NCI-H128 (cell line): ENCODE measurements at regions not wholly inside any gene's neighbourhood (a gene's known extent, or its start where the extent isn't known, plus 50 kb on each side); places are given as distances from the start of the nearest gene placed in this dataset.
"Not testable (repeated sequence)": the region's sequence is repeated elsewhere in the genome, so short reads cannot be mapped to it uniquely, and the experiment has no call there.

Experiments used
- DNase-seq: peaks from one replicate; lab custom pipeline; 2025; ENCODE audit not compliant: unreplicated experiment; lab: John Stamatoyannopoulos, UW

GRCh38 chr17:77509089-77509488 lies 368.3 kb downstream of the SEC14L1 start:
- no peak for DNase-seq

GRCh38 chr17:77509599-77509998 lies 368.8 kb downstream of the SEC14L1 start:
- DNase-seq: no peak

DNA sequence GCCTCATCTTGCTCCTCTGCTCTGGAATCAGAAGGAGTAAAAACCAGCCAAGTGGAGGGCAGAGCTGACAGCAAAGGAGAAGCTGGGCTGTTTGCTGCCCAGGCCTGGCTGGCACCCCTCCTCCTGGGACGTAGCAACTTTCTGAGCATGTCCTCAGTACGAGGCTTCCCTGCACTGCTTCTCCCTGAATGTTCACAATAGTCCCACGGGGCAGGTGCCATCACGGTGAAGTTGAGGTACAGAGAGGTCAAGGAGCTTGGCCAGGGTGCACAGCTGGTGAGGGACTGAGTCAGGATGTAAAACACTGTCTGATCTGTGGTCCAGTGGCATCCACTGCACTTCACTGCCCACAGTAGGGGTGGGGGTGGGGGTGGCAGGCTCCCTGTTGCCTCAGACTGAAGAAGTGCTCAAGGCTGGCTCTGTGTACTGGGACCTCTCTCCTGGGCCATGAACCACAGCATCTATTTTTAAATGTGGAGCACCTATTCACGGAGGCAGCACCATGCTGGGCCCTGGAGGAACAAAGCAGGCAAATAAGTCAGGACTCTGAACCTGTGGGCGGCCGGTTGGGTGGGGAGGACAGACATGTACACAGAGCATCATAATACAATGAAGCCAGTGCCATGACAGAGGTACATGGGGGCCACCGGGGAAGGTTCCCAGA lies 369.5 kb downstream of the SEC14L1 start:
- DNase-seq: no peak

DNA sequence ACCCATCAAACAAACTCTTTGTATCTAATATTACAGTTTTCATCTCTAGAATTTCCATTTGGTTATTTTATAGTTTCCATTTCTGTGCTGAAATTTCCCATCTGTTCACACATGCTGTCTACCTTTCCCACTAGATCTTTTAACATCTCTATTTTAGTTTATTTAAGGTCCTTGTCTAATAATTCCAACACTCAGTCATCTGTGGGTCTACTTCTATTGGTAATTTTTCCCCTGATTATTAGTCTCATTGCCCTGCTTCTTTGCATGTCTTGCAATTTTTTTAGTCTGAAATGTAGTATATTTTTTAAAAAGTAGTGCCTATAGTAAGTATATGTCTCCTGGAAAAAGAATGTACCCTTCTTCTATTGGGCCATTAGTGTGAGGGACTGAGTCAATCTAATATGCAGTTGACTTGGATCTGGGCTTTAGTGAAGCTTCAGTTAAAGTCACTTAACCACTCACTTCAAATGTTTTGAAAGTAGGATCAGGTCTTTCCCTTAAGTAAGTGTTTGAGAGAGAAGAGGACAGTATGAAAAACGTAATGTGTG lies 370.8 kb downstream of the SEC14L1 start:
- no peak for DNase-seq

DNA sequence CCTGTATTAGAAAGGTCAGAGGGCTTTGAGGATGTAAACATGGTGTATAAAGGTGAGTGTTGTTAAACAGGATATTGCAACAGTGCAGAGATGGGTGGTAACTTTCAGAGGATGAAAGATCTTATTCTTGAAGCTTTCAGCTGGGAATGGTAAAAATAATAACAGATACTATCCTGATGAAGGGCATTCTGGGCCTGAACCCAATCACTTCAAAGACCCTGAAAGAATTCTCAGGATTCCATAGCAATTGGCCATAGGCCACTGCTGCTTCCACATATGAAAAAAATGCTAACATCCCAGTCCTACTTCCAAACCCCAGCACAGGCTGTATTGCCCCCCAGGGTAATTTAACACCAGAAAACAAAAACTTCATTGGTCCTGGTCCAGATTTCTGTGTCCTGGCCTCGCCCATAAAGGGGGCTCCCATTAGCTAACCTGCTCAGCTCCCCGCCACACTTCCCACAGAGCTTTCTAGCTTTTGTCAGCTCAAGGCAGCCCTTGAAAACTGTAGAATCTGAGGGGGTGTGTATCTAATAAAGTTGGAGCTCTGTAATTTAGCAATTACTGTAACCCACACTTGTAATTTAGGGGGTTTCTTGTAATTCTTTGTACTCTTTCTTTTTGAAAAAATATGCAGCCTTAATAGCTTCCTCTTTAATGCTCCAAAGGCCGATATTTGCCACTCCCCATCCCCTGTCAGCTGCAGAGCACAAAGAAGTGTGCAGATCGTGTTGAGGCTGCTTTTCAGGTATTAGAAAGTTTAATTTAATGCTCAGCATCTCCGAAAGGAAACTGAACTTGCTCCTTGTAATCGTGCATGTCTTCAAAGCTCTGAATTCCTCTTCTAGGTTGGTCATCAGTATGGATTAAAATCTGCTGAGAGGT lies 371.5 kb downstream of the SEC14L1 start:
- no peak for DNase-seq

DNA sequence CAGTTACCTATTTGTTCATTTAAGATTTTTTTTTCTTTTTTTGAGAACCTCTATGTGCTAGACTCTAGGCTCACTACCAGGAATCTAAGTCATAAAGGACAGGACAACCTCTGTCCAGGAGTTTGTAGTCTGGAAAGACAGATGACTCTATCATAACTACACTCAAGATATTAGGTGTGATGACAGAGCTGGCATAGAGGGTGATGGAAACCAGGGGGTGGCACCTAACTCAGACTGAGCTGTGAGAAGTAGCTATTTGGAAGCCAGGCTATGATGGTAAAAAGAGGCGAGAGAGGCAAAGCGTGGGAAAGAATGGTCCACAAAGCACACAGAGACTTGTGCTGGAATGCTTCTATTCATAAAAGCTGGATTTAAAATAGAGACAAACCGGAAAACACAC lies 372.3 kb downstream of the SEC14L1 start:
- DNase-seq: no peak

DNA sequence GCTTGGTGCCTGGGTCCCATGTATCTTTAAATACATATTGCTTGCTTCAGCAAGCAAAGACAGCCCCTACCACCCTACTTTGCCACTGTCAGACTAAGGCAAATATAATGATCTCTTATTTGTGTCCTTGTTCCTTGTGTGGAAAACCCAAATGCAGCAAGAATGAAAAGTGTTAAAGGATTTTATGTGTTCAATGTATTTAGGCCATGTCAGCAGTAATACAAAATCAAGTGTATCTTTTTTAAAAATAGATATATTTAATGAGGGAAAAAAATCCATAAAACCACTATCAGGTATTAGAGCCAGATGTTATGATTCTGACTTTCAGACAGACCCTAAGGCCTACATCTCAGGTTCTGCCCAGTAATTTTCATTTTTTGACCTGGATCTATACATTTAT lies 374.5 kb downstream of the SEC14L1 start:
- no peak for DNase-seq

DNA sequence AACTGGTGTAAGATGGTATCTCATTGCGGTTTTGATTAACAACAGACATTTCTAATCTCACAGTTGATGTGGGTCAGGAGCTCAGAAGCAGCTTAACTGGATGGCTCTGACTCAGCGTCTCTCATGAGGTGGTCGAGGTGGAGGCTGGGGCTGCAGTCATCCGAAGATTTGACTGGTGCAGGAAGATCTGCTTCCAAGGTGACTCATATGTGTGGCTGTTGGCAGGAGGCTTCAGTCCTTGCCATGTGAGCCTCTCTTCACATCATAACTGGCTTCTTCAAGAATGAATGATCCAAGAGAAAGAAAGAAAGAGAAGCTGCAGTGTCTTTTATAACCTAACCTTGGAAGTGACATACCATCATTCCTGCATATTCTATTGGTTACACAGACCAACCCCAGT lies 376.1 kb downstream of the SEC14L1 start:
- no peak for DNase-seq

GRCh38 chr17:77521076-77521475 lies 380.3 kb downstream of the SEC14L1 start:
- no peak for DNase-seq

GRCh38 chr17:77523540-77523939 lies 382.8 kb downstream of the SEC14L1 start:
- DNase-seq: no peak

- no peak for DNase-seq
These were observed 385.5 kb downstream of the SEC14L1 start for GRCh38 chr17:77526259-77526711.

DNA sequence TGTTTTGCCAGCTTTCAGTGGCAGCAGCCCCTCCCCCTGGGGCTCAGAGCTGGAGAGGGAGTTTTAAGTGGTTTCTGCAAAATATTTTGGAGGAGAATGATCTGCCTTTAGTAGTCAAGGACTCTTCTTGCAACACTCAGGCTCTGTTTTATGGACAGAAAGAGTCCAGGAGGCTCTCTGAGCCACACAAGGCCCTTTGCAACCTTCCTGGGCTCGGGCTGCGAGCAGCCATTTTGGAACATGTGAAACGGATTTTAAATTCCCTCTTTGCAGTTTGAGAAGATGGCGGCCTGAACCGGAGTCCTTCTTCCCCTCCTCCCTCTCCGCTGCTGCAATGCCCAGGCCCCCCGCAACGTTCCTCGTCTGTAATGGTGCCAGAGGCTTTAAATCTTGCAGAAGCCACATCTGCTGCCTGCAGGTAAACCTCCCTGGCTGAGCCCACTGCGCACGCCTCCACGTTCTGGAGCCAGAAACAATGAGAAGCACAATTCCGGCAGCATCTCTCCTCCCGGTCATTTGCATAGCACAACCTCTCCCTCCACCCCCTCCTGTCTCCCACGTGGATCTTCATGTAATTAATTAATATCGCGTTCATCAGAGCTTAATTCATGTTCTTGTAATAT lies 386.1 kb downstream of the SEC14L1 start:
- no peak for DNase-seq

DNA sequence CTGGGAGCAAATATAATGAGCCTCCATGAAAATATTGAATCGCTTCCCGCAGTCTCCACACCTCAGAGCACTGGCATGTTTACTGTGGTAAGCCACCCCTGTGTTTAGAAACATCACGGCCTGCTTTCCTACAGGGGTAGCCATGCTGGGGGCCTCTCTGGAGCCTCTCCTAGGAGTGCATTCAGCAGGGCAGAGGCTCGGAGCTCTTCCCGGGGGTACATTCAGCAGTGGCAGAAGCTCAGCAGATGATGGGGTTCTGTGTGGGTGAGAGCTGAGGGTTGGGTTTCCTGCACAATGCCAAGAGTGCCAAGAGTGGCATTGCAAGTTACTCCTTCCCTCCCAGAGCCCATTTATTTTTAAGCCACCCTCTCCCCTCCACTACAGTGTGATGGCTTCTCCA lies 386.6 kb downstream of the SEC14L1 start:
- DNase-seq: no peak

GRCh38 chr17:77527836-77528505 lies 387.2 kb downstream of the SEC14L1 start:
- DNase-seq: no peak

DNA sequence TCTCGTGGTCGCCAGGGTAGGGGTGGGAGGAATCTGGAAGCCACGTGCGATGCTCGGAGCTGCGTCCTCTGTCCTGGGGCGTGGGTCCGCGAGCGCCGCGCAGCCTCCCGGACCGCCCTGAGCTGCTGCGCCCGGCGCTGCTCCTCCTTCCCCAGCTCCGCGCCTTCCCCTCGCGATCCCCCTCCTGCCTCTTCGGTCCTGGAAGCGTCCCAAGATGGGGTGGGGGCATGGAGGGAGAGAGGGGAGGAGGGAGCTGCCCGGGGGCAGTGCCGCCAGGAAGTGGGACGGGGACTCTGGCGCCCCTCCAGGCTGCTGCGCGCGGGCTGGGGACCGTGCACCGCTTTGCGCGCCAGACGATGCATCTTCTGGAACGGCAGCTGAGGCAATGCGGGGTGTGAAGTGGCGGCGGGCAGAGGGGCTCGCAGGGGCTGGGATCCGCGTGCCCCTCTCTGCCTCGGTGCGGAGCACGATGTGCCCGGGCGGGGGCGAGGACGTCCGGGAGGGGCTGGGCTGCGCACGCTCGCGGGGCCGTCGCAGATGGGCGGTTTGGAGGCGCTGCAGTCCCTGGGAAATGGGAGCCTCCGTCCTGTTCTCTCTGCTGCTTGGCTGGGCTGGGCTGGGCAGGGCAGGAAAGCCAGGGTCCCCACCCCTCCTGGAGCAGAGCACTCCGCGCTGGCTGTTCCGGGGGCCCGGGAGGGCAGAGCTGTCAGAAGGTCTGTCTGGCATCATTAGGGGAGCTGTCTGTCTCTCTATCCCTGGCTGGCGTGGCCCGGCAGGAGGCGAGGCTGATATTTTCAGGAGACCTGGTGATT lies 388.0 kb downstream of the SEC14L1 start:
- DNase-seq: peak; percentile 16

DNA sequence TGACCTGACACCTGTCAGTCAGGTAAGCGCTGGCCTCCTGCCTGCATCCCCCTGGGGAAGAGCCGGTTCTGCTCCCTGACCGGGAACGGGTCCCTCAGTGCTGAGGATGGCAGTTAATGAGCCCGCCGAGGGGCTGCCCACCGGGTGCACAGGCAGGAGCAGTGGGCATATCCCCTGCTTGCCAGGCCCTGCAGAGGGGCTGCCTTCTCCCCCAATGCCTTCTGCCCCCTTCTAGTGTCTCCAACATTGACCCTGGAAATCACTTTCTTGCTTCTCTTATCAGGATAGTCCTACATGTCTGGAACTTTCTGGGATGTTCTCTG lies 388.5 kb downstream of the SEC14L1 start:
- no peak for DNase-seq

DNA sequence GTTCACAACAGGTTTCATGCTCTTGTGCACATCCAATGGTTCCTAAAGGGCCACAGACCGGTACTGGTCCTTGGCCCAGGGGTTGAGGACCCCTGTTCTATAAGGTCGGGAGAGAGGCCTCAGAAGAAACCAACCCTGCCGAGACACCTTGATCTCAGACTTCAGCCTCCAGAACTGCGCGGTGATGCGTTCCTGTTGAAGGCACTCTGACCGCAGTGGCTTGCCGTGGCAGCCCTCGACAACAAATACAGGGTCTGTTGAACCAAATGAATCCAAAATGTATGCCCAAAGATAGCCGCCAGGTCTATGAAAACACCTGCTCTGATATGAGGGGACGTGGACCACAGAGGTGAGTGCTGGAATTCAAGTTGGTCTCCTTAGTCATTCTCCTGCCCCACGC lies 389.8 kb downstream of the SEC14L1 start:
- no peak for DNase-seq

GRCh38 chr17:77531002-77531401 lies 390.2 kb downstream of the SEC14L1 start:
- no peak for DNase-seq

GRCh38 chr17:77531641-77532040 lies 390.9 kb downstream of the SEC14L1 start:
- no peak for DNase-seq

DNA sequence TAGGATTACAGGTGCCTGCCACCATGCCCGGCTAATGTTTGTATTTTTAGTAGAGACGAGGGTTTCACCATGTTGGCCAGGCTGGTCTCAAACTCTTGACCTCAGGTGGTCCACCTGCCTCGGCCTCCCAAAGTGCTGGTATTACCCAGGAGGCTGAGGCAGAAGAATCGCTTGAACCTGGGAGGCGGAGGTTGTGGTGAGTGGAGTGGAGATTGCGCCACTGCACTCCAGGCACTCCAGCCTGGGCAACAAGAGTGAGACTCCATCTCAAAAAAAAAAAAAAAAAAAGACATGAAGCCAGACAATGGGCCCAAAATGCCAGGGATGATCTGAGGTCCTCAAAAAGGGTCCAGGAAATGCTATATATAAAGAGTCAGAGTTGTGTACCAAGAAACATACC lies 392.9 kb downstream of the SEC14L1 start:
- DNase-seq: not testable (repeated sequence)
